ENCODE measurements at regions not wholly inside any gene's neighbourhood (a gene's known extent, or its start where the extent isn't known, plus 50 kb on each side); places are given as distances from the start of the nearest gene placed in this dataset.

- TF ChIP-seq GATA2 (IDR thresholded peaks at IDR 0.05; ENCODE audit: low read depth, low read length) (no peak), GATA3 (IDR thresholded peaks at IDR 0.05; ENCODE audit: low read depth, low read length) (no peak)
Measured at GRCh38 chr3:68467465-68467864, 464.9 kb downstream of the TAFA4 start.
